Keratinocyte (primary cell): ENCODE measurements at regions not wholly inside any gene's neighbourhood (a gene's known extent, or its start where the extent isn't known, plus 50 kb on each side); places are given as distances from the start of the nearest gene placed in this dataset.
"Not testable (repeated sequence)": the region's sequence is repeated elsewhere in the genome, so short reads cannot be mapped to it uniquely, and the experiment has no call there.

Source experiments
- DNase-seq: peaks from one replicate; pipeline ENCODE4 v3.0.0-alpha.2; 2011; ENCODE audit warnings: low read depth, missing footprints, low spot score
- FAIRE-seq: peaks from 2 replicates; lab custom pipeline; 2011; peaks lifted over from hg19 to GRCh38; lab: Jason Lieb, UNC
- H2AFZ ChIP-seq: 2 replicates; pipeline ENCODE4 v1.6.0; 2012; ENCODE audit warnings: low read length, control low read depth, inconsistent platforms; ENCODE audit not compliant: control insufficient read depth
- H3K27ac ChIP-seq: 2 replicates; pipeline ENCODE4 v1.5.1; 2011; ENCODE audit warnings: low read length; ENCODE audit not compliant: control insufficient read depth, insufficient read depth
- H3K27me3 ChIP-seq: 3 replicates; pipeline ENCODE4 v1.6.0; 2011; ENCODE audit warnings: low read length; ENCODE audit not compliant: control insufficient read depth, insufficient read depth; ENCODE audit errors: extremely low read depth
- H3K36me3 ChIP-seq, 2 experiments: 2 replicates in 1 of 2; 3 replicates in 1 of 2; pipeline ENCODE4 v1.5.1; 2011; ENCODE audit warnings: low read length in 2 of 2, mild to moderate bottlenecking in 1 of 2; ENCODE audit not compliant: control insufficient read depth in 2 of 2, insufficient read depth in 2 of 2; ENCODE audit errors: extremely low read depth in 1 of 2
- H3K4me1 ChIP-seq: 3 replicates; pipeline ENCODE4 v1.5.1; 2011; ENCODE audit warnings: low read length; ENCODE audit not compliant: control insufficient read depth, insufficient read depth; ENCODE audit errors: extremely low read depth
- H3K4me2 ChIP-seq: 3 replicates; pipeline ENCODE4 v1.6.0; 2011; ENCODE audit warnings: low read depth, low read length; ENCODE audit not compliant: control insufficient read depth, insufficient read depth; ENCODE audit errors: extremely low read depth
- H3K4me3 ChIP-seq, 3 experiments: fragments of 200-600 bp in 1 of 3; sonication (generic) in 1 of 3; 2 replicates in 2 of 3; 3 replicates in 1 of 3; pipeline ENCODE4 v1.5.1; 2011 to 2016; ENCODE audit warnings: low read length in 3 of 3, mild to moderate bottlenecking in 3 of 3, control low read depth in 2 of 3, inconsistent platforms in 1 of 3, low read depth in 1 of 3, mixed read lengths in 1 of 3, mixed run types in 1 of 3, moderate library complexity in 1 of 3; ENCODE audit not compliant: control insufficient read depth in 2 of 3, insufficient read depth in 2 of 3; ENCODE audit errors: extremely low read depth in 1 of 3
- H3K79me2 ChIP-seq: 2 replicates; pipeline ENCODE4 v1.6.0; 2012; ENCODE audit warnings: low read length; ENCODE audit not compliant: control insufficient read depth, insufficient read depth
- H3K9ac ChIP-seq: 3 replicates; pipeline ENCODE4 v1.6.0; 2011; ENCODE audit warnings: low read length; ENCODE audit not compliant: control insufficient read depth, insufficient read depth; ENCODE audit errors: extremely low read depth
- H3K9me1 ChIP-seq: 3 replicates; pipeline ENCODE4 v1.6.0; 2011; ENCODE audit warnings: low read length; ENCODE audit not compliant: control insufficient read depth, insufficient read depth; ENCODE audit errors: extremely low read depth
- H3K9me3 ChIP-seq: 2 replicates; pipeline ENCODE4 v1.5.1; 2012; ENCODE audit warnings: low read depth, low read length; ENCODE audit not compliant: control insufficient read depth
- H4K20me1 ChIP-seq: 3 replicates; pipeline ENCODE4 v1.6.0; 2011; ENCODE audit warnings: low read length; ENCODE audit not compliant: control insufficient read depth, insufficient read depth; ENCODE audit errors: extremely low read depth
- EZH2 ChIP-seq: IDR thresholded peaks from one replicate; pipeline ENCODE4 v1.6.1; 2012; ENCODE audit warnings: inconsistent platforms, mild to moderate bottlenecking, low read length, moderate library complexity
- dilution Hi-C: fragments of 300-500 bp; cut with MboI; formaldehyde crosslinking; loops from one replicate; pipeline ENCODE4 v1.7.0; 2020; ENCODE audit warnings: low sequenced_read_pairs; ENCODE audit not compliant: extremely low pct_ligation_motif_present
- TF ChIP-seq, protein P1 (sequence below), 3 experiments: IDR thresholded peaks in 1 of 3; conservative IDR thresholded peaks in 1 of 3; optimal IDR thresholded peaks in 1 of 3; 2 replicates in 2 of 3; 3 replicates in 1 of 3; pipeline versions ENCODE3 to v1.5.1; 2011; ENCODE audit warnings: low read length in 3 of 3, mild to moderate bottlenecking in 3 of 3, moderate library complexity in 2 of 3, control low read depth in 1 of 3, inconsistent platforms in 1 of 3; ENCODE audit not compliant: insufficient read depth in 2 of 3; ENCODE audit errors: extremely low read depth in 1 of 3

DNA sequence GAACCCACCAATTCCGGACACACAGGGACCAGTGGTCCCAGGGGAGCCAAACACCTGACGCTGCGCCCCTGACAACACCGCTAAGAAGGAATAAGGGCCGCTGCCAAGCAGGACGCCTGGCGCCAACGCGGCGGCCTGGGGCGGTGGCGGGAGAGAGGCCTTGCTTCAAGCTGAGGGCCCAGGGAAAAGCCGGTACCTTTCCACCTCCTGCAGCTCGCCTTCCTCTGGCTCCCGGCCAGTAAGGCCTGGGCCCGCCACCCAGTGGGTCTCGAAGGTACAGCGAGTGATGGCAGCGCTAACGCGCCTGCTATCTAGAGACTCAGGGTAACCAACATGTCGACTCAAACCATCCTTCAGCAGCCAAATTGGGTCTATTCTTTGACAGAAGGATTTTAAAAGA lies 1074.1 kb downstream of the SI start:
- no peak overlapping the region for H2AFZ ChIP-seq
- H3K9ac ChIP-seq: no peak overlapping the region
- dilution Hi-C loops: no loop called here
- no peak overlapping the region for H3K4me2 ChIP-seq
- no peaks in the 10 kb centered on the region for H3K27me3 ChIP-seq
- H3K4me1 ChIP-seq: no peaks in the 10 kb centered on the region
- H3K36me3 ChIP-seq: no peaks in the 10 kb centered on the region
- no peaks in the 10 kb centered on the region for H4K20me1 ChIP-seq
- no peaks in the 10 kb centered on the region for H3K79me2 ChIP-seq
- no peaks in the 10 kb centered on the region for H3K9me3 ChIP-seq
- no peak for DNase-seq
- H3K9me1 ChIP-seq: no peaks in the 10 kb centered on the region
- no peak overlapping the region for H3K27ac ChIP-seq
- no peak for FAIRE-seq
- no peak overlapping the region for H3K4me3 ChIP-seq
- TF ChIP-seq, protein P1, sequence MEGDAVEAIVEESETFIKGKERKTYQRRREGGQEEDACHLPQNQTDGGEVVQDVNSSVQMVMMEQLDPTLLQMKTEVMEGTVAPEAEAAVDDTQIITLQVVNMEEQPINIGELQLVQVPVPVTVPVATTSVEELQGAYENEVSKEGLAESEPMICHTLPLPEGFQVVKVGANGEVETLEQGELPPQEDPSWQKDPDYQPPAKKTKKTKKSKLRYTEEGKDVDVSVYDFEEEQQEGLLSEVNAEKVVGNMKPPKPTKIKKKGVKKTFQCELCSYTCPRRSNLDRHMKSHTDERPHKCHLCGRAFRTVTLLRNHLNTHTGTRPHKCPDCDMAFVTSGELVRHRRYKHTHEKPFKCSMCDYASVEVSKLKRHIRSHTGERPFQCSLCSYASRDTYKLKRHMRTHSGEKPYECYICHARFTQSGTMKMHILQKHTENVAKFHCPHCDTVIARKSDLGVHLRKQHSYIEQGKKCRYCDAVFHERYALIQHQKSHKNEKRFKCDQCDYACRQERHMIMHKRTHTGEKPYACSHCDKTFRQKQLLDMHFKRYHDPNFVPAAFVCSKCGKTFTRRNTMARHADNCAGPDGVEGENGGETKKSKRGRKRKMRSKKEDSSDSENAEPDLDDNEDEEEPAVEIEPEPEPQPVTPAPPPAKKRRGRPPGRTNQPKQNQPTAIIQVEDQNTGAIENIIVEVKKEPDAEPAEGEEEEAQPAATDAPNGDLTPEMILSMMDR (optimal IDR thresholded peaks at IDR 0.05 in 1 of 3, IDR thresholded peaks at IDR 0.05 in 1 of 3, conservative IDR thresholded peaks at IDR 0.05 in 1 of 3; ENCODE audit: extremely low read depth in 1 of 3, insufficient read depth in 2 of 3, low read length in 3 of 3): no peak
- TF ChIP-seq EZH2: no peak

DNA sequence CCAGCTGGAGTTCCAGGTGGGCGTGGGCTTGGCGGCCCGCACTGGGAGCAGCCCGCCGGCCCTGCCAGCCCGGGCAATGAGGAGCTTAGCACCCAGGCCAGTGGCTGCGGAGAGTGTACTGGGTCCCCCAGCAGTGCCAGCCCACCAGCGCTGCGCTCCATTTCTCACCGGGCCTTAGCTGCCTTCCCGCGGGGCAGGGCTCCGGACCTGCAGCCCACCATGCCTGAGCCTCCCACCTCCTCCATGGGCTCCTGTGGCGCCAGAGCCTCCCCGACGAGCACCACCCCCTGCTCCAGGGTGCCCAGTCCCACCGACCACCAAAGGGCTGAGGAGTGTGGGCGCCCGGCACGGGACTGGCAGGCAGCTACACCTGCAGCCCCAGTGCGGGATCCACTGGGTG lies 1075.3 kb downstream of the SI start:
- DNase-seq, H3K4me3 ChIP-seq, H3K27me3 ChIP-seq, dilution Hi-C loops, H2AFZ ChIP-seq, H3K36me3 ChIP-seq, H3K9me3 ChIP-seq, H3K4me1 ChIP-seq, H4K20me1 ChIP-seq, FAIRE-seq, H3K79me2 ChIP-seq, H3K4me2 ChIP-seq, H3K9ac ChIP-seq, H3K27ac ChIP-seq, H3K9me1 ChIP-seq: not testable (repeated sequence)

DNA sequence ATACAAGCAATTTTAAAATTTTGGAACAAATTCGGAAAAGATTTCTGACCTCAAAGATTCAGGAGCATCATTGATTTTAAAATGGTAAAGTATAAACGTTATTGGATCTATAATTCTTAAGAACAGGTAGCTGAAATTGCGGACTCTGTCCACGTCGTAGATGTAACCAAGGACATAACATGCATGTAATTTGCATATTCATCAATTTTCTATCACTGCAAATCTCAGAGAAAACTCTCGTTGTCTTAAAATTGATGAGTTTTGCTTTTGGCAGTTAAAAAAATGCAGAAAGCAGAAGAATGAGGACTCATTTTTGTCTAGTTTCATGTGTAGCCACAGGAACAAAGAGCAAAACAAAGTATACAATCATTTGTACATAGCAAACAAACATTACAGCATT lies 1094.4 kb downstream of the SI start:
- H3K4me3 ChIP-seq: no peak overlapping the region
- no peak overlapping the region for H2AFZ ChIP-seq
- H3K4me2 ChIP-seq: no peak overlapping the region
- FAIRE-seq (no peak), DNase-seq (no peak)
- H3K79me2 ChIP-seq: no peaks in the 10 kb centered on the region
- no peaks in the 10 kb centered on the region for H3K9me3 ChIP-seq
- no peak for TF ChIP-seq EZH2
- TF ChIP-seq, protein P1 (optimal IDR thresholded peaks at IDR 0.05 in 1 of 3, IDR thresholded peaks at IDR 0.05 in 1 of 3, conservative IDR thresholded peaks at IDR 0.05 in 1 of 3; ENCODE audit: extremely low read depth in 1 of 3, insufficient read depth in 2 of 3, low read length in 3 of 3): no peak
- no peaks in the 10 kb centered on the region for H3K36me3 ChIP-seq
- no peaks in the 10 kb centered on the region for H3K4me1 ChIP-seq
- no peak overlapping the region for H3K9ac ChIP-seq
- no peak overlapping the region for H3K27ac ChIP-seq
- no peaks in the 10 kb centered on the region for H4K20me1 ChIP-seq
- H3K9me1 ChIP-seq: no peaks in the 10 kb centered on the region
- H3K27me3 ChIP-seq: no peaks in the 10 kb centered on the region
- dilution Hi-C loops: no loop called here
